ENCODE measurements at regions not wholly inside any gene's neighbourhood (a gene's known extent, or its start where the extent isn't known, plus 50 kb on each side); places are given as distances from the start of the nearest gene placed in this dataset.
"Not testable (repeated sequence)": the region's sequence is repeated elsewhere in the genome, so short reads cannot be mapped to it uniquely, and the experiment has no call there.

DNA sequence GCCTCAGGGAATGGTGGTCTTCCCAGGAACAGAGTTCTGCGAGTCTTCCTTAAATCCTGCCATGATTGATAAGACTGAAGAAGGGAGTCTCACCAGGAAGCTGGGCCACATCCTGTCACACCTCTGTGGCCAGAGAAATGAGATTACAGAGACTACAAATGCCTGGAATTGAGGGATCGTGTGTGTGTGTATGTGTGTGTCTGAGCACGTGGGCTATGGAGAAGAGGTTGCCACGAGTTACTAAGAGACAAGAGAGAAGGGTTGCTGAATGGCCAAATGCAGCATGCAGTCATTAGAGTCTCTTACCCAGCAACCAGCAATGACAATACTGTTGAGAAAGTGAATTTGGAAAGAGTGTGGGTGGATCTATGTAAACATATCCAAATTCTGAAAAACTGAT, 443.1 kb downstream of the MFSD1 start:
- TF ChIP-seq POLR2AphosphoS5 (IDR thresholded peaks at IDR 0.05; ENCODE audit: low read depth, low read length) (no peak), TAF1 (IDR thresholded peaks at IDR 0.05; ENCODE audit: borderline replicate concordance, low read depth, low read length) (no peak), POLR2A (IDR thresholded peaks at IDR 0.05; ENCODE audit: low read depth, low read length) (no peak)
- no peak for DNase-seq (ENCODE audit: insufficient read length)
- FAIRE-seq, result no peak

DNA sequence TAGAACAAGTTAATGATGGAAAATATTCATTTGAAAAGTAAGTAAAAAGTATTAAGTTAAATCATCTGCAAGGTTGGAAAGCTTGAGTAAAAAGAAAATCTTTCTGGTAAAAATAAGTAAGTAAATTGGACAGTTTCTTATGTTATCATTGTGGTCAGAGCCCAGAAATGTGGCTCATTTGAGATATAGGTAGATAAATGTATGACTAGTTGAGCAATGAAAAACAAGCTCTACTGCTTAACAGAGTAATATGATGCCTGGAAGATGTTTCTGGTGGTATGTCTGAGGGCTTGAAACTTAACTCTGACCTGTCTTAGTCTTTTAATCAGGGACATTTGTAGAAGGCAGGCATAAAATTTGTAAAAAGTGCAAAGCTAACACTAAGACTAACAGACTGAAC, 444.0 kb downstream of the MFSD1 start:
- DNase-seq (ENCODE audit: insufficient read length), result no peak
- TF ChIP-seq POLR2AphosphoS5 (IDR thresholded peaks at IDR 0.05; ENCODE audit: low read depth, low read length), result no peak
- TF ChIP-seq POLR2A (IDR thresholded peaks at IDR 0.05; ENCODE audit: low read depth, low read length), result no peak
- no peak for TF ChIP-seq TAF1 (IDR thresholded peaks at IDR 0.05; ENCODE audit: borderline replicate concordance, low read depth, low read length)
- no peak for FAIRE-seq

DNA sequence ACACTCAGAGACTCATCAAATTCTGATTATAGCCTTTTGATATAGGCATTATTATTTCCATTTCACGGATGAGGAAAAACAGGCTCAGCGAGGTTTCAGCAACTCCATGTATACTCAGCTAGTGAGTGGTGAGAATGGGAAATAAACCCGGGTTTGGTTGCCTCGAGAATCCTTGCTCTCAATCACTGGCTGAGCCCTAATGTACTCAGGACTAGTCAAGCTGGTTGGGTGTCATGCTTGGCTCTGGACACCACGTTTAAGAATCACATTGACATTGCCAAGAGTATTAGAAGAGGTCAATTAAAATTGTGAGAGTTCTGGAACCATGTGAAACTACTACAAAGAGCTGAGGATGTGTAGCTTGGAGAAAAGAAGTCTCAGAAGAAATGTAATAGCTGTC, 444.5 kb downstream of the MFSD1 start:
- no peak for FAIRE-seq
- DNase-seq (ENCODE audit: insufficient read length), result no peak
- TF ChIP-seq POLR2AphosphoS5 (IDR thresholded peaks at IDR 0.05; ENCODE audit: low read depth, low read length) (no peak), POLR2A (IDR thresholded peaks at IDR 0.05; ENCODE audit: low read depth, low read length) (no peak), TAF1 (IDR thresholded peaks at IDR 0.05; ENCODE audit: borderline replicate concordance, low read depth, low read length) (no peak)

DNA sequence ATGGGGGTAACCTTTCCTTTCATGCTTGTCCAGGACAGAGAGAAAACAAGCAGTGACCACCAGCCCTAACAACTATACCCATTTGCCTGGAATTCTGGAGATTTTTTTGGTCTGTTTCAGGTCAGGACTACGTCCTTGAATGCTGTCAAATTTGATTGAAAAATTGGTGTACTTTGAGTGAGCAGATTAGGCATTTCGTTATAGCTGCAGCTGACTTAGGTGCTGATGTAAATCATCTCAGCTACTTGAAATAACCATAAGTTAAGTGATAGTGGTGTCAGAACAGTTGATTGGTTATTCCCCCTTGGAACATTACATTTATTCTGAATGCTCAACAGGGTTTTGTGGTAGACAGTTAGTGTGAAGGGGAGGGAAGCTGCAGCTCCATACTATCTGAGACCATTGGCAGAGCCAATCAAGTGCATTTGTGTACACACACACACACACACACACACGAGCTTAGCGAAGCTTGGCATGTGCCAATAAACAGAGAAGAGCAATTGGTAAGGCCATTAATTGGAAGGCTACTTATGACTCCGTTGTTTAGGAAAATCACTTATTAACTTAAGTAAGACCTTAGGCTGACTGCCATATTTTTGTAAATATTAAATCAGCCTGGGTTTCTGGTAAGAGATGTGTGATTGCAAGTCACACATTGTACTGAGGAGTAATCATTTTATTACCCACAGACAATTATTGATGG, 447.8 kb downstream of the MFSD1 start:
- DNase-seq (ENCODE audit: insufficient read length) (no peak), FAIRE-seq (no peak)
- TF ChIP-seq POLR2AphosphoS5 (IDR thresholded peaks at IDR 0.05; ENCODE audit: low read depth, low read length) (no peak), POLR2A (IDR thresholded peaks at IDR 0.05; ENCODE audit: low read depth, low read length) (no peak), TAF1 (IDR thresholded peaks at IDR 0.05; ENCODE audit: borderline replicate concordance, low read depth, low read length) (no peak)

DNA sequence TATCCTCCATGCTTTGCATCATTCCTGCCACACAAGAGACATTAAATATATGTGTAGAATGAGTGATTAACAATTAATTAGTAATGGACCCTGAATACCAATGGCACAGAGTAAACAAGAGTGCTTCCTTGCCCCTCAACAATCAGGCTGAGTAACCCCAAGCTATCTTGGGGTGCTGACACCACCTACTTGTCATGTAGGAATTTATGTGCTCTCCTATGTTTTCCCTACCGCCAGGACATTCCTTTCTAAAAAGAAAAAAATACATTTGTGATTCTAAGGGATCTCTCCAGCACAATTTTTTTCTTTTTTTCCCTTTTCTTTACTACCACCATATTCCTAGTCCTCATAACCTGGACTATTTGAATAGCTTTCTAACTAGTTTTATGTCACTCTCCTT, 449.1 kb downstream of the MFSD1 start:
- TF ChIP-seq POLR2A (IDR thresholded peaks at IDR 0.05; ENCODE audit: low read depth, low read length) (no peak), POLR2AphosphoS5 (IDR thresholded peaks at IDR 0.05; ENCODE audit: low read depth, low read length) (no peak), TAF1 (IDR thresholded peaks at IDR 0.05; ENCODE audit: borderline replicate concordance, low read depth, low read length) (no peak)
- no peak for FAIRE-seq
- DNase-seq (ENCODE audit: insufficient read length), result no peak

DNA sequence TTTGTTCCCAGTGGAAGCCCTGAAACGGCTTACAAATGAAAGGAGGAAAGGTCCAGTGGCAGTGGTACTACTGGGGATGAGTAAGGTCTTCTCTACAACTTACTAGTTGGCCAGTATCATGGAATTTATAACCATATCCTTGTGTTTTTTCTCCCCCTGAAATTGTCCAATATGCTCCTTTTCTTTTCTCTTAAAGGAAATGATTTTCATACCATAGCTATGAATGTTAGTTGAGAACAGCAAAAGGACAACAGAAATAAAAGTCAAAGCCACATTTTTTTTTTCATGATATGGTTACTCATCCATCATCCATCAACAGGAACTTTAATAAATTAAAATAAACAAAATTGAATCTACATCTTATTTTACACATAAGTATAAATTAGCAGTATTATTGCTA, 450.4 kb downstream of the MFSD1 start:
- no peak for FAIRE-seq
- DNase-seq (ENCODE audit: insufficient read length), result no peak

DNA sequence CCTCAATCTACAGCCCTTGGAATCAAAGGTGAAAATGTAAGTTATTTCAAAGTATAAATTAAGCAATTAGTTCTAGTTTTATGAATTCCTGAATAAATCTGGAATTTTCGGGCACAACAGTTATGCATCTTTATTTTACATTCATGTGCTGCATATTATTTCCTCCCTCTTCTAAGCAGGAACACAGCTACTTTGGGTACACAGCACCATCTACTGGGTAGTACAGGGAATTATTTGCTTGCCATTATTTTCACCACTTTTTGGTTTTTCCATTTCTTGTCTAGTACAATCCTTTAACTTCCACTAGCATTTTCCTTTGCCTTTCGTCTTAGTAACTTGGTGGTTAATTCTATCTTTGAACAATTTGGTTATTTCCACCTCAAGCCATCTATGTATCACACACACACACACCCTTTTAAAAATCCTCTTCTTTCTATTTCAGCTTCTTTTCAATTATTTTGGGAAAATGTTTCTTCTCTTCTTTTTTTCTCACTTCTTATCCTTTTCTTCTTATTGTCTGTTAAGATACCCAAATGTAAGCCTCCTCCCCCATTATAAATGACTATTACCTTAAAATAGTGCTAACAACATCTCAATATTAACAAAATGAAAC, 451.0 kb downstream of the MFSD1 start:
- DNase-seq (ENCODE audit: insufficient read length), result no peak
- TF ChIP-seq POLR2A (IDR thresholded peaks at IDR 0.05; ENCODE audit: low read depth, low read length) (no peak), TAF1 (IDR thresholded peaks at IDR 0.05; ENCODE audit: borderline replicate concordance, low read depth, low read length) (no peak), POLR2AphosphoS5 (IDR thresholded peaks at IDR 0.05; ENCODE audit: low read depth, low read length) (no peak)
- FAIRE-seq, result peak; percentile 48

More for the DNA sequence above, 450.4 kb downstream of the MFSD1 start:
- TF ChIP-seq POLR2A (IDR thresholded peaks at IDR 0.05; ENCODE audit: low read depth, low read length), result no peak
- no peak for TF ChIP-seq POLR2AphosphoS5 (IDR thresholded peaks at IDR 0.05; ENCODE audit: low read depth, low read length)
- TF ChIP-seq TAF1 (IDR thresholded peaks at IDR 0.05; ENCODE audit: borderline replicate concordance, low read depth, low read length), result no peak

DNA sequence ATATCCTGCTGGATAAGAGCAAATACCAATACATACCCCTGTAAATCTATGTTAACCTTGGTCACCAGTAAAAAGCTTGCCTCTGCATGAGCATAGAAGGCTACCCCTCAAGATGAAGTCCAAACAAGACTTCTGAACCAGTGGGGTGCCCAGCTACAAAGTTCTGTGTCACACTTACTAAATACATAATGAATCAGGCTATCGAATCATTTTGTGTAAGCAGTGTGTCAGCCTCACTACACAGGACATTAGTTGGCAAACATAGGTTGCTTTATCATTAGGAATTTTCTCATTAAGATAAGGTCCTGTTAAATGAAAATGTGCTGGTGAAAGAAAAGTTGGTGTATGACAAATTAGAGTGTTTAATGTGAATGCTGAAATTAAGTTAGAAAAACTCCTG, 452.0 kb downstream of the MFSD1 start:
- no peak for DNase-seq (ENCODE audit: insufficient read length)
- FAIRE-seq, result no peak
- no peak for TF ChIP-seq TAF1 (IDR thresholded peaks at IDR 0.05; ENCODE audit: borderline replicate concordance, low read depth, low read length)
- TF ChIP-seq POLR2A (IDR thresholded peaks at IDR 0.05; ENCODE audit: low read depth, low read length), result no peak
- TF ChIP-seq POLR2AphosphoS5 (IDR thresholded peaks at IDR 0.05; ENCODE audit: low read depth, low read length), result no peak

DNA sequence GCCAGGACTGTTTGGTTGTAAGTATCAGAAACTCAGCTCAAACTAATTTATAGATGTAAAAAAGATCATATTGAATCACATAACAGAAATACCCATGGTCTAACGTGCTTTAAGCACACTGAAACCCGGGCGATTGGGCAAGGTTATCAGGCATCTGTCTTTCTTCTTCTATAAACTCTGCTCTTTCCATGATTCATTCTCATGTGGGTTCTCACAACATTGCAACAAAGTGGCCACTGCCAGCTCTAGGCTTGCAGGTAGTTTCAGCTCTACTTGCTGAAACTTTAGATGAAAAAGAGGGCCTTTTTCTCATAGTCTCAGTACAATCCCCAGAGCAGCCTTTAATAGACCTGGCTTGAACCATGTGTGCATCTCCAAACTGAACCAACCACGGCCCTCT, 456.1 kb downstream of the MFSD1 start:
- DNase-seq (ENCODE audit: insufficient read length), result no peak
- no peak for TF ChIP-seq TAF1 (IDR thresholded peaks at IDR 0.05; ENCODE audit: borderline replicate concordance, low read depth, low read length)
- TF ChIP-seq POLR2A (IDR thresholded peaks at IDR 0.05; ENCODE audit: low read depth, low read length), result no peak
- TF ChIP-seq POLR2AphosphoS5 (IDR thresholded peaks at IDR 0.05; ENCODE audit: low read depth, low read length), result no peak
- no peak for FAIRE-seq

DNA sequence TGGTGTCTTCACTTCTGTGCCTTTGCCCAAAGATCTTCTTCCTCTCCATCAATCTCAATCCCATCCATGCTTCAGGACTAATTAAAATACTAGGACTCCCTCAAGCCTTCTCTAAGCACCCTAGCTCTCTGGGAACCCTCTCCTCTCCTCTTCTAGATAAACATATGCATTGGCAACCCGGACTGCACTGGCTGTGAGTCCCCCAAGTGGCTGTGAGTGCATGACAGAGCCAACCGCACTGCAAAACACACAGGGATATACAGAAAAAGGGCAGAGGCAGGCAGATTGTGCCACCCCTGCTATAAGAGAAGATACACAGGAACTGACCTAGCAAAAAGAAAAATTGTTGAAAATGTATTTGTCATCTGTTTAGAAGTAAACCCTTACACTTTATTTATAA, 457.1 kb downstream of the MFSD1 start:
- DNase-seq (ENCODE audit: insufficient read length) (no peak), FAIRE-seq (no peak)
- TF ChIP-seq POLR2AphosphoS5 (IDR thresholded peaks at IDR 0.05; ENCODE audit: low read depth, low read length) (no peak), TAF1 (IDR thresholded peaks at IDR 0.05; ENCODE audit: borderline replicate concordance, low read depth, low read length) (no peak), POLR2A (IDR thresholded peaks at IDR 0.05; ENCODE audit: low read depth, low read length) (no peak)

DNA sequence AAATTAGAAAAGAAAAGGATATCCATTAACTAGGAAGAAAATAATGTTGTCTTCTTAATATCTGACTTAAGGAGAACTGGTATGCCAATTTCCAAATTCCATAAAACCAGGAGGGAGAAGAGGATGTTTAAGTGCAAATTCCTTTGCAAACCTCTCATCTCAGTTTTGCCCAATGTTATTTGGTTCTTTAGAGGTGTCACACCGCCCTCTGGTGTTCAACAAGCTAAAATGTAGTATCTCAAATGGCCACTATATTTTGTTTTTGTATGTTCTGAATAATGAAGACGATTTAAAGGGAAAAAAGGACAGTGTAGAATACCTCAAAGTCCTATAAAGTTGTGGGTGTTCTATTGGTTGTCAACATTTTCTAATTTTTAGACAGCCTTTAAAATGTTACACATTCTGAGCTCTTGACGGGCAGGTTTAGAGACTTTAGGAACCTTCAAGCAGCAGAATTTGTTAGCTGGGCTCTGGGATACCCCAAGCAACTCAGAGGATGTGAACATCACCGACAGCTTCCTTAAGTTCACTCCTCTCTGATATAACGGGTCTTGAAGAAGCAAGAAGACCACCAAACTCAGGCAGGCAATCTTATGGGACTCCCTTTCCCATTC, 458.3 kb downstream of the MFSD1 start:
- DNase-seq (ENCODE audit: insufficient read length), result no peak
- peak; percentile 82 for FAIRE-seq
- TF ChIP-seq POLR2A (IDR thresholded peaks at IDR 0.05; ENCODE audit: low read depth, low read length), result no peak
- no peak for TF ChIP-seq POLR2AphosphoS5 (IDR thresholded peaks at IDR 0.05; ENCODE audit: low read depth, low read length)
- no peak for TF ChIP-seq TAF1 (IDR thresholded peaks at IDR 0.05; ENCODE audit: borderline replicate concordance, low read depth, low read length)

DNA sequence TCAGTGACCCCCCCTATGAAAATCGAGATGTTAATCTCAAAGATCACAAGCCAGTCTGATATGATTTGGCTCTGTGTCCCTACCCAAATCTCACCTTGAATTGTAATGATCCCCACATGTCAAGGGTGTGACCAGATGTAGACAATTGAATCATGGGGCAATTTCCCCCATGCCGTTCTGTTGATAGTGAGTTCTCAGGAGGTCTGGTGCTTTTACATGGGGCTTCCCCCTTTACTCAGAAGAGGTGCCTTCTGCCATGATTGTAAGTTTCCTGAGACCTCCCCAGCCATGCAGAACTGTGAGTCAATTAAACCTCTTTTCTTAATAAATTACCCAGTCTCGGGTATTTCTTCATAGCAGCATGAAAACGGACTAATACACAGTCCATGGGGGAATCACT, 459.5 kb downstream of the MFSD1 start:
- FAIRE-seq; DNase-seq (ENCODE audit: insufficient read length): not testable (repeated sequence)

Data from GM12892 (cell line).